Neuronal stem cell (in vitro differentiated cells): ENCODE measurements at regions not wholly inside any gene's neighbourhood (a gene's known extent, or its start where the extent isn't known, plus 50 kb on each side); places are given as distances from the start of the nearest gene placed in this dataset.

Source experiments
- DNase-seq: peaks from one replicate; pipeline ENCODE4 v3.0.0-alpha.2; 2013; ENCODE audit warnings: low spot score
- H2AFZ ChIP-seq: one replicate; pipeline ENCODE4 v1.6.1; 2013; ENCODE audit warnings: mild to moderate bottlenecking, low read length, inconsistent platforms
- H2AK5ac ChIP-seq: 2 replicates; pipeline ENCODE4 v1.6.1; 2013; ENCODE audit warnings: low read depth, mild to moderate bottlenecking, inconsistent platforms, low read length, moderate library complexity, mixed read lengths
- H2BK120ac ChIP-seq: 2 replicates; pipeline ENCODE4 v1.6.1; 2013; ENCODE audit warnings: low read depth, mild to moderate bottlenecking, inconsistent platforms, low read length, moderate library complexity, mixed read lengths
- H2BK12ac ChIP-seq: one replicate; pipeline ENCODE4 v1.6.1; 2013; ENCODE audit warnings: low read length, inconsistent platforms
- H2BK15ac ChIP-seq: 2 replicates; pipeline ENCODE4 v1.6.1; 2013; ENCODE audit warnings: mild to moderate bottlenecking, low read length, inconsistent platforms, mixed read lengths
- H2BK5ac ChIP-seq: one replicate; pipeline ENCODE4 v1.6.1; 2013; ENCODE audit warnings: inconsistent platforms, mild to moderate bottlenecking, low read length, moderate library complexity
- H3K14ac ChIP-seq: one replicate; pipeline ENCODE4 v1.6.1; 2013; ENCODE audit warnings: low read length, inconsistent platforms
- H3K18ac ChIP-seq: 2 replicates; pipeline ENCODE4 v1.6.1; 2013; ENCODE audit warnings: low read length, inconsistent platforms
- H3K23ac ChIP-seq: 2 replicates; pipeline ENCODE4 v1.6.1; 2013; ENCODE audit warnings: low read depth, mild to moderate bottlenecking, mixed read lengths, low read length, inconsistent platforms; ENCODE audit not compliant: poor library complexity
- H3K27ac ChIP-seq: replicated peaks from 3 replicates; pipeline ENCODE4 v1.5.1; 2013; ENCODE audit warnings: low read length, inconsistent platforms
- H3K27me3 ChIP-seq, 3 experiments: 2 replicates each; pipeline ENCODE4 v1.6.1; 2013; ENCODE audit warnings: low read length in 3 of 3, mild to moderate bottlenecking in 2 of 3, inconsistent platforms in 1 of 3, low read depth in 1 of 3, mixed read lengths in 1 of 3, moderate library complexity in 1 of 3; ENCODE audit not compliant: control insufficient read depth in 3 of 3, insufficient read depth in 3 of 3
- H3K36me3 ChIP-seq, 2 donors: replicated peaks in 1 of 2; 2 replicates each; pipeline ENCODE4 v1.6.1; 2013; ENCODE audit warnings: low read length in 2 of 2; ENCODE audit not compliant: control insufficient read depth in 2 of 2, insufficient read depth in 2 of 2
- H3K4ac ChIP-seq: 2 replicates; pipeline ENCODE4 v1.6.1; 2013; ENCODE audit warnings: inconsistent platforms, mild to moderate bottlenecking, low read length, moderate library complexity
- H3K4me1 ChIP-seq, 2 donors: 1 replicate in 1 of 2; 2 replicates in 1 of 2; pipeline ENCODE4 v1.6.1; 2013; ENCODE audit warnings: low read length in 2 of 2, low read depth in 1 of 2; ENCODE audit not compliant: control insufficient read depth in 2 of 2, insufficient read depth in 1 of 2
- H3K4me2 ChIP-seq: one replicate; pipeline ENCODE4 v1.6.1; 2013; ENCODE audit warnings: mild to moderate bottlenecking, low read length, inconsistent platforms; ENCODE audit not compliant: insufficient read depth, poor library complexity, severe bottlenecking
- H3K4me3 ChIP-seq, 2 donors: 2 replicates each; pipeline ENCODE4 v1.5.1; 2013; ENCODE audit warnings: low read length in 2 of 2, mild to moderate bottlenecking in 2 of 2, inconsistent platforms in 1 of 2, moderate library complexity in 1 of 2
- H3K79me1 ChIP-seq: one replicate; pipeline ENCODE4 v1.6.1; 2013; ENCODE audit warnings: low read depth, mild to moderate bottlenecking, inconsistent platforms, low read length, moderate library complexity
- H3K9ac ChIP-seq: one replicate; pipeline ENCODE4 v1.6.1; 2013; ENCODE audit warnings: mild to moderate bottlenecking, low read depth, low read length, inconsistent platforms; ENCODE audit not compliant: poor library complexity
- H3K9me3 ChIP-seq, 2 donors: replicated peaks in 1 of 2; 2 replicates each; pipeline versions ENCODE3 to v1.6.1; 2013; ENCODE audit warnings: low read length in 2 of 2, mild to moderate bottlenecking in 2 of 2, inconsistent platforms in 1 of 2, low read depth in 1 of 2, mixed read lengths in 1 of 2, moderate library complexity in 1 of 2; ENCODE audit not compliant: control insufficient read depth in 2 of 2, insufficient read depth in 1 of 2
- H4K8ac ChIP-seq: one replicate; pipeline ENCODE4 v1.6.1; 2013; ENCODE audit warnings: low read depth, mild to moderate bottlenecking, inconsistent platforms, low read length, moderate library complexity
- H4K91ac ChIP-seq: one replicate; pipeline ENCODE4 v1.6.1; 2013; ENCODE audit warnings: low read length, low read depth, mild to moderate bottlenecking, inconsistent platforms; ENCODE audit not compliant: poor library complexity
- WGBS, 2 donors: extraction: QIAGEN DNeasy Blood & Tissue Kit; methylation state at CpG; one replicate each; pipeline ENCODE4 v1.1.7; 2013; ENCODE audit warnings: missing lambda C conversion rate in 2 of 2, mixed read lengths in 1 of 2; ENCODE audit not compliant: insufficient read length in 2 of 2, insufficient replicate concordance in 1 of 2; ENCODE audit errors: extremely low coverage in 2 of 2; 5-methylcytosine and 5-hydroxymethylcytosine counted together

DNA sequence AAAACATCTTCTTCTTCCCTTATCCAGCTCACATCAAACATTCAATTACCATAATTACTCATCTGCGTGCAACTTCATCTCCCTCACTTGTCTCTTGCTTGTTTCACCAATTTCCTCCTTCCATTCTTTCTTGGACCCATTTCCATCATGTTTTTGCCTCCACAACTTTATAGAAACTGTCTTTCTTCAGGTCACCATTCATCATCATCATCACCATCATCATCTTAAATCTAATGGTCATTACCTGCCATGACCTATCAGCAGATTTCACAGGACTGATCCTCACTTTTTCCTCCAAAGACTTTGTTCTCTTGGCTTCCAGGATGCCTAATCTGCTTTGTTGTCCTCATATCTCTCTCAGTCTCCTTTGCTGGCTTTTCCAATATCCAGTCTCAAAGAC lies 495.6 kb downstream of the DNAH5 start:
- 100% methylated on average over 1 of the region's 1 CpG; no CpG with 5 or more reads in 1 of the 2 donors for WGBS, 2 donors
- Histone ChIP-seq H3K4me1 (no peaks in the 10 kb centered on the region), H3K4me3 (no peak overlapping the region)

DNA sequence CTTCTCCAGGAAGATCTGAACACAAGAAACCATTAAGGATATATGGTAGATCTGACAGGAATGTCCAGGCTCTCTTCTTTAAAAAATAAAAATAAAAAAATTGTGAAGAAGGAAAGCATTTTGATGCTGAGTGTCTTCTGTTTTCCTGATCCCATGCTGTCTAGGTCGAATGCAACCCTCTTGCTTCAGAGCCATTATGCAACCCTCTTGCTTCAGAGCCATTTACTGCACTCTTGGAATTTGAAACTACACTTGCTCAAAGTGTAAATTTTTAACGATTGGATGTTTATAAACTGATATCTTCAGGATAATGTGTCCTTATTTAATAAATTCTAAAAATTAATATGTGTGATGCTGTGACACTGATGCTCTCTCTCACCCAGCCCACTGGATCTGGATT lies 505.1 kb downstream of the DNAH5 start:
- Histone ChIP-seq H2BK12ac (no peak overlapping the region), H2BK120ac (no peak overlapping the region), H3K27me3 (no peaks in the 10 kb centered on the region), H2BK5ac (no peak overlapping the region), H4K8ac (no peak overlapping the region), H4K91ac (no peak overlapping the region), H3K9me3 (no peaks in the 10 kb centered on the region), H3K27ac (no peak overlapping the region), H3K9ac (no peak overlapping the region), H3K4me3 (no peak overlapping the region), H3K36me3 (no peaks in the 10 kb centered on the region), H3K4ac (no peak overlapping the region), H3K79me1 (no peaks in the 10 kb centered on the region), H3K23ac (no peak overlapping the region), H2AFZ (no peak overlapping the region), H3K18ac (no peak overlapping the region), H3K14ac (no peak overlapping the region), H2AK5ac (no peak overlapping the region), H2BK15ac (no peak overlapping the region), H3K4me1 (no peaks in the 10 kb centered on the region), H3K4me2 (no peak overlapping the region)
- no peak for DNase-seq
- no CpG with 5 or more reads among the region's 2 CpGs for WGBS, 2 donors

More for the DNA sequence above, 495.6 kb downstream of the DNAH5 start:
- H3K36me3 ChIP-seq, result no peaks in the 10 kb centered on the region
- no peak overlapping the region for H3K9ac ChIP-seq
- H2BK12ac ChIP-seq, result no peak overlapping the region
- H2BK15ac ChIP-seq, result no peak overlapping the region
- H3K4me2 ChIP-seq, result no peak overlapping the region
- no peak overlapping the region for H4K8ac ChIP-seq
- H3K9me3 ChIP-seq, result no peaks in the 10 kb centered on the region
- H4K91ac ChIP-seq, result no peak overlapping the region
- H3K27ac ChIP-seq, result no peak overlapping the region
- no peaks in the 10 kb centered on the region for H3K79me1 ChIP-seq
- H2BK5ac ChIP-seq, result no peak overlapping the region
- no peak overlapping the region for H2AFZ ChIP-seq
- no peak for DNase-seq
- no peak overlapping the region for H2BK120ac ChIP-seq
- H3K27me3 ChIP-seq, result no peaks in the 10 kb centered on the region
- H3K14ac ChIP-seq, result no peak overlapping the region
- H2AK5ac ChIP-seq, result no peak overlapping the region
- no peak overlapping the region for H3K23ac ChIP-seq
- no peak overlapping the region for H3K4ac ChIP-seq
- no peak overlapping the region for H3K18ac ChIP-seq

- Histone ChIP-seq H3K27me3 (no peaks in the 10 kb centered on the region), H3K18ac (no peak overlapping the region), H3K9me3 (no peaks in the 10 kb centered on the region), H2AFZ (no peak overlapping the region), H3K4me2 (no peak overlapping the region), H3K36me3 (no peaks in the 10 kb centered on the region), H3K27ac (no peak overlapping the region), H2BK15ac (no peak overlapping the region), H2BK120ac (no peak overlapping the region), H2AK5ac (no peak overlapping the region), H3K79me1 (no peaks in the 10 kb centered on the region), H3K4me1 (no peaks in the 10 kb centered on the region), H2BK12ac (no peak overlapping the region), H4K91ac (no peak overlapping the region), H2BK5ac (no peak overlapping the region), H3K9ac (no peak overlapping the region), H3K4me3 (no peak overlapping the region), H3K4ac (no peak overlapping the region), H3K14ac (no peak overlapping the region), H3K23ac (no peak overlapping the region), H4K8ac (no peak overlapping the region)
- DNase-seq, result no peak
- no CpG with 5 or more reads among the region's 6 CpGs for WGBS, 2 donors
Observed at GRCh38 chr5:13427827-13428557, 516.5 kb downstream of the DNAH5 start.

GRCh38 chr5:13412040-13412595 lies 532.4 kb downstream of the DNAH5 start:
- no peak overlapping the region for H2BK5ac ChIP-seq
- WGBS, 2 donors, result no CpG with 5 or more reads among the region's 6 CpGs
- no peak overlapping the region for H3K4ac ChIP-seq

More at GRCh38 chr5:13412040-13412595, 532.4 kb downstream of the DNAH5 start:
- Histone ChIP-seq H3K27me3 (no peaks in the 10 kb centered on the region), H4K91ac (no peak overlapping the region), H2BK15ac (no peak overlapping the region), H3K18ac (no peak overlapping the region), H2BK120ac (no peak overlapping the region), H3K4me3 (no peak overlapping the region), H4K8ac (no peak overlapping the region), H3K9me3 (no peaks in the 10 kb centered on the region), H3K27ac (no peak overlapping the region), H3K14ac (no peak overlapping the region), H2AK5ac (no peak overlapping the region), H3K23ac (no peak overlapping the region), H2BK12ac (no peak overlapping the region), H3K4me2 (no peak overlapping the region), H2AFZ (no peak overlapping the region), H3K9ac (no peak overlapping the region), H3K4me1 (no peaks in the 10 kb centered on the region), H3K79me1 (no peaks in the 10 kb centered on the region), H3K36me3 (no peaks in the 10 kb centered on the region)
- no peak for DNase-seq
